GM23338 (cell line): ENCODE measurements at regions not wholly inside any gene's neighbourhood (a gene's known extent, or its start where the extent isn't known, plus 50 kb on each side); places are given as distances from the start of the nearest gene placed in this dataset.

Source experiments
- ATAC-seq: fragments of 200-7000 bp; cut with Tn5 transposase; 3 replicates; pipeline ENCODE4 v1.9.1; 2020
- DNase-seq: peaks from one replicate; pipeline ENCODE4 v3.0.0-alpha.2; 2015; ENCODE audit warnings: low spot score
- H2AFZ ChIP-seq: fragments of 200-600 bp; sonication (generic); 2 replicates; pipeline ENCODE4 v1.8.0; 2016; ENCODE audit warnings: antibody characterized with exemption, mild to moderate bottlenecking, moderate library complexity
- H3F3A ChIP-seq: fragments of 200-600 bp; sonication (generic); replicated peaks from 2 replicates; pipeline ENCODE4 v1.8.0; 2017; ENCODE audit warnings: antibody characterized with exemption, mixed run types, low read depth
- H3K27ac ChIP-seq: fragments of 200-600 bp; sonication (generic); 2 replicates; pipeline ENCODE4 v1.6.1; 2016; ENCODE audit warnings: low read depth
- H3K27me3 ChIP-seq: fragments of 200-600 bp; sonication (generic); 2 replicates; pipeline ENCODE4 v1.8.0; 2016; ENCODE audit warnings: mild to moderate bottlenecking, mixed run types, moderate library complexity; ENCODE audit not compliant: insufficient read depth
- H3K36me3 ChIP-seq: fragments of 200-600 bp; sonication (generic); 2 replicates; pipeline ENCODE4 v1.8.0; 2016; ENCODE audit warnings: mild to moderate bottlenecking; ENCODE audit not compliant: insufficient read depth
- H3K4me1 ChIP-seq: fragments of 200-600 bp; sonication (generic); 2 replicates; pipeline ENCODE4 v1.8.0; 2016; ENCODE audit warnings: mild to moderate bottlenecking, moderate library complexity; ENCODE audit not compliant: insufficient read depth
- H3K4me2 ChIP-seq: fragments of 200-600 bp; sonication (generic); 2 replicates; pipeline ENCODE4 v1.7.1; 2017; ENCODE audit warnings: mixed run types
- H3K4me3 ChIP-seq: fragments of 200-600 bp; sonication (generic); 2 replicates; pipeline ENCODE4 v1.6.1; 2016; ENCODE audit warnings: mixed run types
- H3K79me2 ChIP-seq: fragments of 200-600 bp; sonication (generic); replicated peaks from 2 replicates; pipeline ENCODE4 v1.8.0; 2017; ENCODE audit warnings: mild to moderate bottlenecking; ENCODE audit not compliant: insufficient read depth
- H3K9me2 ChIP-seq: fragments of 200-600 bp; sonication (generic); 2 replicates; pipeline ENCODE4 v1.8.0; 2017; ENCODE audit not compliant: insufficient read depth
- H4K20me1 ChIP-seq: fragments of 200-600 bp; sonication (generic); replicated peaks from 2 replicates; pipeline ENCODE4 v1.8.0; 2017; ENCODE audit warnings: mild to moderate bottlenecking; ENCODE audit not compliant: insufficient read depth
- H3K27ac Mint-ChIP-seq: 2 replicates; pipeline ENCODE4 v1.8.0; 2020; ENCODE audit warnings: inconsistent platforms, mild to moderate bottlenecking, moderate library complexity, mixed read lengths
- H3K27me3 Mint-ChIP-seq: 3 replicates; pipeline ENCODE4 v1.8.0; 2022; ENCODE audit warnings: low read depth, mild to moderate bottlenecking, moderate library complexity, mixed read lengths, inconsistent platforms; ENCODE audit not compliant: insufficient read depth, poor library complexity
- H3K36me3 Mint-ChIP-seq: 3 replicates; pipeline ENCODE4 v1.8.0; 2021; ENCODE audit warnings: low read depth, mild to moderate bottlenecking, inconsistent platforms, moderate library complexity, mixed read lengths
- H3K4me1 Mint-ChIP-seq: 3 replicates; pipeline ENCODE4 v1.8.0; 2020; ENCODE audit warnings: mild to moderate bottlenecking, inconsistent platforms, mixed read lengths
- H3K4me3 Mint-ChIP-seq: 3 replicates; pipeline ENCODE4 v1.8.0; 2021; ENCODE audit warnings: moderate library complexity, mild to moderate bottlenecking, inconsistent platforms, mixed read lengths
- H3K9me3 Mint-ChIP-seq: 3 replicates; pipeline ENCODE4 v1.8.0; 2020; ENCODE audit warnings: moderate library complexity, mild to moderate bottlenecking, inconsistent platforms, mixed read lengths
- CREB1 ChIP-seq: fragments of 250-450 bp; sonication (Bioruptor Pico); IDR thresholded peaks from 2 replicates; pipeline ENCODE4 v1.5.0; 2020; ENCODE audit warnings: low read depth, mild to moderate bottlenecking, moderate library complexity
- CTCF ChIP-seq, 2 experiments: fragments of 200-600 bp in 1 of 2; sonication (generic) in 1 of 2; conservative IDR thresholded peaks; 2 replicates each; pipeline versions ENCODE4 v1.5.1 to v1.6.1; 2016 to 2017; ENCODE audit warnings: antibody characterized with exemption in 2 of 2, low read depth in 2 of 2, mild to moderate bottlenecking in 2 of 2, moderate library complexity in 1 of 2
- ETS1 ChIP-seq: IDR thresholded peaks from 2 replicates; pipeline ENCODE4 v1.6.1; 2016; ENCODE audit warnings: antibody characterized with exemption
- EZH2 ChIP-seq: fragments of 200-600 bp; sonication (generic); IDR thresholded peaks from one replicate; pipeline ENCODE4 v1.8.0; 2017; ENCODE audit warnings: antibody characterized with exemption, mild to moderate bottlenecking, low read depth; ENCODE audit not compliant: unreplicated experiment
- EZH2phosphoT487 ChIP-seq: fragments of 200-600 bp; sonication (generic); IDR thresholded peaks from one replicate; pipeline ENCODE4 v1.8.1; 2018; ENCODE audit warnings: antibody characterized with exemption; ENCODE audit not compliant: unreplicated experiment
- JUNB ChIP-seq: IDR thresholded peaks from one replicate; pipeline ENCODE4 v1.6.1; 2016; ENCODE audit warnings: antibody characterized with exemption; ENCODE audit not compliant: unreplicated experiment
- POLR2AphosphoS5 ChIP-seq: IDR thresholded peaks from 2 replicates; pipeline ENCODE4 v1.6.1; 2016; ENCODE audit warnings: antibody characterized with exemption, low read depth
- REST ChIP-seq: IDR thresholded peaks from one replicate; pipeline ENCODE4 v1.6.1; 2018; ENCODE audit warnings: antibody characterized with exemption; ENCODE audit not compliant: unreplicated experiment
- STAT1 ChIP-seq: IDR thresholded peaks from one replicate; pipeline ENCODE4 v1.6.1; 2016; ENCODE audit warnings: antibody characterized with exemption; ENCODE audit not compliant: unreplicated experiment
- ZNF114 ChIP-seq: fragments of 250-450 bp; sonication (Bioruptor Pico); IDR thresholded peaks from 2 replicates; pipeline ENCODE4 v1.5.0; 2020; ENCODE audit warnings: mild to moderate bottlenecking, moderate library complexity
- ZNF462 ChIP-seq: fragments of 250-450 bp; sonication (Bioruptor Pico); IDR thresholded peaks from 2 replicates; pipeline ENCODE4 v1.5.0; 2020; ENCODE audit warnings: mild to moderate bottlenecking, moderate library complexity

GRCh38 chr1:115501476-115501875 is 140.3 kb upstream of the VANGL1 start (continued):
- TF ChIP-seq JUNB = no peak

- Mint-ChIP-seq H3K4me3 (no peak overlapping the region), H3K9me3 (peaks cover 5% of the 10 kb centered on the region; the same call in 2 of the 3 replicates), H3K27me3 (no peaks in the 10 kb centered on the region), H3K4me1 (no peaks in the 10 kb centered on the region), H3K36me3 (no peaks in the 10 kb centered on the region), H3K27ac (no peak overlapping the region)
- ATAC-seq = no peak
- Histone ChIP-seq H3K36me3 (no peaks in the 10 kb centered on the region), H4K20me1 (no peaks in the 10 kb centered on the region), H3K9me2 (0 out of 2 replicates have a peak, but pooled peaks cover 9% of the 10 kb centered on the region), H3K4me2 (no peak overlapping the region), H3K4me1 (no peaks in the 10 kb centered on the region), H3K27me3 (no peaks in the 10 kb centered on the region), H3F3A (no peaks in the 10 kb centered on the region), H3K4me3 (no peak overlapping the region), H3K79me2 (no peaks in the 10 kb centered on the region), H3K27ac (no peak overlapping the region), H2AFZ (no peak overlapping the region)
- no peak for TF ChIP-seq STAT1
- no peak for TF ChIP-seq CTCF (conservative IDR thresholded peaks at IDR 0.05; ENCODE audit: low read depth in 2 of 2)
- no peak for TF ChIP-seq POLR2AphosphoS5
- no peak for TF ChIP-seq ZNF114 (CRISPR knock-in tag)
- TF ChIP-seq ZNF462 (CRISPR knock-in tag) = no peak
- TF ChIP-seq REST = no peak
- TF ChIP-seq EZH2phosphoT487 = no peak
- TF ChIP-seq ETS1 = no peak
- no peak for TF ChIP-seq EZH2
- no peak for TF ChIP-seq CREB1 (CRISPR knock-in tag)
- TF ChIP-seq JUNB = no peak
- no peak for DNase-seq
These were observed 142.5 kb upstream of the VANGL1 start for GRCh38 chr1:115499253-115499652.
